ENCODE measurements at regions not wholly inside any gene's neighbourhood (a gene's known extent, or its start where the extent isn't known, plus 50 kb on each side); places are given as distances from the start of the nearest gene placed in this dataset.

DNA sequence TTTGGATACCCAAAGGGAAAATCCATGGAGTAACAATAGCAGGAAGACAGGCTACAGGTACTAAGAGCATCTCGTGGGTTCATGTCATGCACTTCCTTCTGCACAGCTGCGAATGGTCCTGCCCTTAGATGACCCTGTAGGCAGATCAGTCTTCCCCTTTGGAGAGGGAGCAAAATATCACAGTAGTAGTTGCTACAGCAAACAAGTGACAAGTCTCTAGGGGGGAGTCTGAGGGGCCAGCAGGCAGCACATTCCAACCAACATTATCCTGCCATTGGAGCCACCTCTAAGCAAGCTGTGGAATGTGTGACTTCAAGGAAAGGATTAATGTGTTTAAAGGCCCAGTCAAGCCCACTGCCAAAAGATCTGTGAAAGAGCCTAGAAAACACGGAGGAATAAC, 273.2 kb upstream of the PARD3B start:
- no peaks in the 10 kb centered on the region for H3K36me3 ChIP-seq
- DNase-seq (ENCODE audit: extremely low spot score) = no peak
- no peak for TF ChIP-seq EP300 (IDR thresholded peaks at IDR 0.05)
- TF ChIP-seq, protein P1, sequence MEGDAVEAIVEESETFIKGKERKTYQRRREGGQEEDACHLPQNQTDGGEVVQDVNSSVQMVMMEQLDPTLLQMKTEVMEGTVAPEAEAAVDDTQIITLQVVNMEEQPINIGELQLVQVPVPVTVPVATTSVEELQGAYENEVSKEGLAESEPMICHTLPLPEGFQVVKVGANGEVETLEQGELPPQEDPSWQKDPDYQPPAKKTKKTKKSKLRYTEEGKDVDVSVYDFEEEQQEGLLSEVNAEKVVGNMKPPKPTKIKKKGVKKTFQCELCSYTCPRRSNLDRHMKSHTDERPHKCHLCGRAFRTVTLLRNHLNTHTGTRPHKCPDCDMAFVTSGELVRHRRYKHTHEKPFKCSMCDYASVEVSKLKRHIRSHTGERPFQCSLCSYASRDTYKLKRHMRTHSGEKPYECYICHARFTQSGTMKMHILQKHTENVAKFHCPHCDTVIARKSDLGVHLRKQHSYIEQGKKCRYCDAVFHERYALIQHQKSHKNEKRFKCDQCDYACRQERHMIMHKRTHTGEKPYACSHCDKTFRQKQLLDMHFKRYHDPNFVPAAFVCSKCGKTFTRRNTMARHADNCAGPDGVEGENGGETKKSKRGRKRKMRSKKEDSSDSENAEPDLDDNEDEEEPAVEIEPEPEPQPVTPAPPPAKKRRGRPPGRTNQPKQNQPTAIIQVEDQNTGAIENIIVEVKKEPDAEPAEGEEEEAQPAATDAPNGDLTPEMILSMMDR (IDR thresholded peaks at IDR 0.05) = no peak
- TF ChIP-seq POLR2A (IDR thresholded peaks at IDR 0.05; ENCODE audit: low read depth) = no peak
- no peak for TF ChIP-seq POLR2AphosphoS5 (IDR thresholded peaks at IDR 0.05)
- H3K4me1 ChIP-seq = peaks cover 0 to 14% (median 0%) of the 10 kb centered on the region in 4 donors
- H3K27me3 ChIP-seq = no peaks in the 10 kb centered on the region
- H3K4me3 ChIP-seq = no peak overlapping the region
- intact Hi-C loops (cut with DNase I) = no loop called here
- H3K27ac ChIP-seq (replicated peaks in 1 of 4) = no peak overlapping the region
- peaks cover 0 to 5% (median 0%) of the 10 kb centered on the region in 4 donors for H3K9me3 ChIP-seq
- WGBS = 50% methylated on average over 3 of the region's 3 CpGs

DNA sequence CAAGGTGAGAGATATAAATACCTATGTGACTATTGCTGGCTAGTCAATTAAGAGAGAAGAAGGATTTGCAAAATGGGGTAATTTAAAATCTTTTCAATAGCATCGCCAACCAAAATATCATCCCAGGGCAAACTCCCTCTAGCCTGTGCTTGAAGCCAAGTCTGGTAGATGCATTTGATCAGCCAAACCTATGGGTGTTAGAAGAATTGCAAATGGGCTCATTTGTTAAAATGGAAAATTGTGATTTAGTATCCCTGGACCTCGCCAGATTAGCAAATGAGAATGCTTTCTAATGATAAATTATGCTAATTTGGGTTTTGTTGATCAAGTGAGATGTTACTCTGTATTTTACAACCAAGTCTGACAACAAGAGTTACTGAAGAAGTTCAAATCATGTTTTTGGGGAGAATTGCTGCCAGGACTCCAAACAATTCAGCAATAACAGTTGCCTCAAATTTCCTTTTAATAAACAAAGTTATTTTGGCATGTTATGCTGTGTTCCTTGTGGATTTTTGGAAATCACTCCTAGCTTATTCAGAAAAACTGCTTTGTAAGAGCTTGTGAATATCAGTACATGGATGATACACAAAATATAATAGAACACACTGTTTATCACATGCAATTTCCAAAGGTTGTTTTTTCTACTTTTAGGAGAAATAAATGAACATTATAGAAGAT, 272.5 kb upstream of the PARD3B start:
- TF ChIP-seq POLR2A (IDR thresholded peaks at IDR 0.05; ENCODE audit: low read depth) = no peak
- TF ChIP-seq POLR2AphosphoS5 (IDR thresholded peaks at IDR 0.05) = no peak
- TF ChIP-seq EP300 (IDR thresholded peaks at IDR 0.05) = no peak
- TF ChIP-seq, protein P1 (IDR thresholded peaks at IDR 0.05) = no peak
- no peaks in the 10 kb centered on the region for H3K27me3 ChIP-seq
- H3K4me1 ChIP-seq = peaks cover 0 to 14% (median 0%) of the 10 kb centered on the region in 4 donors
- peaks cover 0 to 5% (median 0%) of the 10 kb centered on the region in 4 donors for H3K9me3 ChIP-seq
- H3K4me3 ChIP-seq = no peak overlapping the region
- 90% methylated on average over 2 of the region's 2 CpGs for WGBS
- intact Hi-C loops (cut with DNase I) = no loop called here
- no peak for DNase-seq (ENCODE audit: extremely low spot score)
- H3K27ac ChIP-seq (replicated peaks in 1 of 4) = no peak overlapping the region
- no peaks in the 10 kb centered on the region for H3K36me3 ChIP-seq

DNA sequence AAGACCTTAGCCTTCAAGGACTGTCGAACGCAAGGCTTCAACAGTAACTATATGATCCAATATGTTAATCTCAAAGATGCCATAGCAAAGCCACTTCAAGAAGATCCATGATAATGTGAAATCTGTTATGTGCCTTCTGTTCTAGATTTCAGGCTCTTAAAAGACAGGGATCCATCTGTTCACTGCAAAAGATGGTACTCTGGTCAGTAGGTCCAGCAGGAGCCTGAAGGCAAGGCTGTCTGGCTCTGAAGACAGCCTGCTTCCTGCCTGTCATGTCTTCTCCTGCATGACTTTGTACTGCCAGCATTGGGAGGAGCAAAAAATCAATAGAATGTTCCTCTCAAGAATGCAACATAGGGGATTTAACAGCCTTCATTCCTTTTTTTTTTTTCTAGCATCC, 270.8 kb upstream of the PARD3B start:
- peaks cover 0 to 5% (median 0%) of the 10 kb centered on the region in 4 donors for H3K9me3 ChIP-seq
- TF ChIP-seq POLR2A (IDR thresholded peaks at IDR 0.05; ENCODE audit: low read depth) = no peak
- intact Hi-C loops (cut with DNase I) = no loop called here
- DNase-seq (ENCODE audit: extremely low spot score) = no peak
- no peaks in the 10 kb centered on the region for H3K36me3 ChIP-seq
- WGBS = 96% methylated on average over 2 of the region's 2 CpGs
- no peak overlapping the region for H3K4me3 ChIP-seq
- no peak overlapping the region for H3K27ac ChIP-seq (replicated peaks in 1 of 4)
- no peaks in the 10 kb centered on the region for H3K27me3 ChIP-seq
- peaks cover 0 to 14% (median 0%) of the 10 kb centered on the region in 4 donors for H3K4me1 ChIP-seq

DNA sequence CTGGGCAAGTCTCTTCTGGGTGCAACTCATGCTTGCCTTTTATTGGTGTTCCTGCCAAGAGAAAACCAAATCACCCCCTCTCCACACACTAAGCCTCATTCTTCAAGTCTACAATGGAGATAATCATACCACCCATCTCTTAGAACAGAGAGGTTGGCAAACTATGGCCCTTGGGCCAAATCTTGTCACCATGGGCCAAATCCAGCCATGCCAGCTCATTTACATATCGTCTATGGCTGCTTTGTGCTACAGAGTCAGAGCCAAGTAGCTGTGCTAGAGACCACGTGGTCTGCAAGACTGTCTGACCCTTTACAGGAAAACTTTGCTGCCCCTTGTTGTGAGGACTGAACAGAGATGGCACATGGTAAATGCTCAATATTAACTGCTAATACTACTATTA, 270.3 kb upstream of the PARD3B start:
- H3K4me3 ChIP-seq = no peak overlapping the region
- no peaks in the 10 kb centered on the region for H3K36me3 ChIP-seq
- peaks cover 0 to 5% (median 0%) of the 10 kb centered on the region in 4 donors for H3K9me3 ChIP-seq
- intact Hi-C loops (cut with DNase I) = no loop called here
- TF ChIP-seq POLR2A (IDR thresholded peaks at IDR 0.05; ENCODE audit: low read depth) (no peak), POLR2AphosphoS5 (IDR thresholded peaks at IDR 0.05) (no peak)
- DNase-seq (ENCODE audit: extremely low spot score) = no peak
- 83% methylated on average over 2 of the region's 2 CpGs for WGBS
- H3K27ac ChIP-seq (replicated peaks in 1 of 4) = no peak overlapping the region
- no peaks in the 10 kb centered on the region for H3K27me3 ChIP-seq
- H3K4me1 ChIP-seq = peaks cover 0 to 14% (median 0%) of the 10 kb centered on the region in 4 donors

DNA sequence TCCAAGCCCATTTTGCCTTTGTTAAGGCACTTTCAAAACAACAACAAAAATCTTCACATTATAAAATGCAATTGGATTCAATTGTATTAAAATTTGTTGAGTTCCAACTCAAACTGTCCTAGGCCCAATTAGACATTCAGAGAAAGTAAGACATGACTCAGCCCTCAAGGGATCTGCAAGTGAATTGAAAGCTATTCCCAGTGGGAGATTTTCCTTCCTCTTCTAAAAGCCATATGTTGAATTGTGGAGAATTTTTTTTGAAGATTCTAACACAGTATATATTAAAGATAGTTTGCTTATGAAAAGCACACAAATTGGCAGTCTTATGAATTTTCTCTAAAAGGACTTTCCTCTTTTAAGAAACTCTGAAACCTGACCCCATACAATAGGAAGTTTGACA, 268.0 kb upstream of the PARD3B start:
- no peak for DNase-seq (ENCODE audit: extremely low spot score)
- TF ChIP-seq POLR2AphosphoS5 (IDR thresholded peaks at IDR 0.05) (no peak), EP300 (IDR thresholded peaks at IDR 0.05) (no peak), POLR2A (IDR thresholded peaks at IDR 0.05; ENCODE audit: low read depth) (no peak)
- TF ChIP-seq, protein P1 (IDR thresholded peaks at IDR 0.05) = no peak
- intact Hi-C loops (cut with DNase I) = no loop called here
- no peak overlapping the region for H3K4me3 ChIP-seq
- no peak overlapping the region for H3K27ac ChIP-seq (replicated peaks in 1 of 4)
- no peaks in the 10 kb centered on the region for H3K9me3 ChIP-seq
- no peaks in the 10 kb centered on the region for H3K36me3 ChIP-seq
- peaks cover 0 to 14% (median 0%) of the 10 kb centered on the region in 4 donors for H3K4me1 ChIP-seq
- H3K27me3 ChIP-seq = no peaks in the 10 kb centered on the region

DNA sequence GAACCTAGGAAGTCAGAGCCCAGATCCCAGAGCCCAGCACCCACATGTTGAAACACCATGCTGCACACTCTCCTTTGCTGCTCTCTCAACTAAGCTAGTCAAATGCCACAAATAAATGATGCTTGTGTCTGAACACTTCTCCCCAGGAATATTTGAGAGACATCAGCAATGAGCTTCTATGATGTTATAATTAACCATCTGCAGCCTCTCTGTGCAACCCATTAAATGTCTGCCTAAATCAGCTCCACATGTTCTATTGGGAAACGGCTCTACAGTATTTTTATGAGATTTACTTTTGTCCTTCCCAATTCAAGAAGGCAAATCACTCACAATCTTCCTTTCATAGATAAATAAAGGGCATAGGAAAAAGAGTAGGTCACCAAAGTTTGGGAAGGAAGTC, 266.8 kb upstream of the PARD3B start:
- intact Hi-C loops (cut with DNase I) = no loop called here
- no peaks in the 10 kb centered on the region for H3K36me3 ChIP-seq
- H3K9me3 ChIP-seq = no peaks in the 10 kb centered on the region
- 73% methylated on average over 1 of the region's 1 CpG for WGBS
- TF ChIP-seq EP300 (IDR thresholded peaks at IDR 0.05) = no peak
- no peak for TF ChIP-seq POLR2A (IDR thresholded peaks at IDR 0.05; ENCODE audit: low read depth)
- H3K4me3 ChIP-seq = no peak overlapping the region
- H3K27me3 ChIP-seq = no peaks in the 10 kb centered on the region
- DNase-seq (ENCODE audit: extremely low spot score) = no peak
- H3K27ac ChIP-seq (replicated peaks in 1 of 4) = no peak overlapping the region
- peaks cover 0 to 6% (median 0%) of the 10 kb centered on the region in 4 donors for H3K4me1 ChIP-seq

All from esophagus muscularis mucosa (tissue), 4 donors.